Body of pancreas (tissue), 4 donors: ENCODE measurements at regions not wholly inside any gene's neighbourhood (a gene's known extent, or its start where the extent isn't known, plus 50 kb on each side); places are given as distances from the start of the nearest gene placed in this dataset.
"Not testable (repeated sequence)": the region's sequence is repeated elsewhere in the genome, so short reads cannot be mapped to it uniquely, and the experiment has no call there.

Experiments used
- ATAC-seq: fragments of 150-250 bp; one replicate; pipeline ENCODE4 v1.9.1; 2016
- DNase-seq, 4 donors: peaks; one replicate each; pipeline ENCODE4 v3.0.0-alpha.2; 2019
- H3K27ac ChIP-seq, 4 donors: fragments of 200-600 bp; sonication (generic); 1 replicate in 3 of 4; 2 replicates in 1 of 4; pipeline versions ENCODE4 v1.5.1 to v1.6.1; 2016 to 2019; ENCODE audit warnings: mild to moderate bottlenecking in 1 of 4, mixed read lengths in 1 of 4, moderate library complexity in 1 of 4
- H3K27me3 ChIP-seq, 2 donors: fragments of 200-600 bp; sonication (generic); one replicate each; pipeline ENCODE4 v1.6.0; 2016; ENCODE audit warnings: mild to moderate bottlenecking in 1 of 2
- H3K36me3 ChIP-seq, 2 donors: fragments of 200-600 bp; sonication (generic); replicated peaks in 1 of 2; 2 replicates each; pipeline ENCODE4 v1.5.1; 2016; ENCODE audit warnings: low read depth in 2 of 2; ENCODE audit not compliant: insufficient read depth in 1 of 2
- H3K4me1 ChIP-seq: fragments of 200-600 bp; sonication (generic); one replicate; pipeline ENCODE4 v1.6.0; 2016
- H3K4me3 ChIP-seq, 2 donors: fragments of 200-600 bp; sonication (generic); 1 replicate in 1 of 2; 2 replicates in 1 of 2; pipeline ENCODE4 v1.5.1; 2016 to 2019
- H3K9me3 ChIP-seq, 3 donors: fragments of 200-600 bp; sonication (generic); 1 replicate in 2 of 3; 2 replicates in 1 of 3; pipeline ENCODE4 v1.5.1; 2016
- POLR2A ChIP-seq, 3 donors: fragments of 450-650 bp; IDR thresholded peaks; one replicate each; pipeline ENCODE4 v1.6.1; 2016; ENCODE audit warnings: antibody characterized with exemption in 3 of 3, mild to moderate bottlenecking in 2 of 3
- WGBS, 2 donors: methylation state at CpG; one replicate each; pipeline ENCODE4 v1.1.5; 2017; 5-methylcytosine and 5-hydroxymethylcytosine counted together
- intact Hi-C: fragments of 100-400 bp; cut with DNase I; formaldehyde crosslinking; loops from one replicate; pipeline ENCODE4 v1.15.1; 2023
- TF ChIP-seq, protein P1 (sequence below), 7 experiments: fragments of 450-650 bp in 4 of 7; fragments of 200-600 bp in 3 of 7; sonication (generic) in 3 of 7; IDR thresholded peaks; one replicate each; pipeline ENCODE4 v1.5.1; 2016 to 2019; ENCODE audit warnings: antibody characterized with exemption in 7 of 7

DNA sequence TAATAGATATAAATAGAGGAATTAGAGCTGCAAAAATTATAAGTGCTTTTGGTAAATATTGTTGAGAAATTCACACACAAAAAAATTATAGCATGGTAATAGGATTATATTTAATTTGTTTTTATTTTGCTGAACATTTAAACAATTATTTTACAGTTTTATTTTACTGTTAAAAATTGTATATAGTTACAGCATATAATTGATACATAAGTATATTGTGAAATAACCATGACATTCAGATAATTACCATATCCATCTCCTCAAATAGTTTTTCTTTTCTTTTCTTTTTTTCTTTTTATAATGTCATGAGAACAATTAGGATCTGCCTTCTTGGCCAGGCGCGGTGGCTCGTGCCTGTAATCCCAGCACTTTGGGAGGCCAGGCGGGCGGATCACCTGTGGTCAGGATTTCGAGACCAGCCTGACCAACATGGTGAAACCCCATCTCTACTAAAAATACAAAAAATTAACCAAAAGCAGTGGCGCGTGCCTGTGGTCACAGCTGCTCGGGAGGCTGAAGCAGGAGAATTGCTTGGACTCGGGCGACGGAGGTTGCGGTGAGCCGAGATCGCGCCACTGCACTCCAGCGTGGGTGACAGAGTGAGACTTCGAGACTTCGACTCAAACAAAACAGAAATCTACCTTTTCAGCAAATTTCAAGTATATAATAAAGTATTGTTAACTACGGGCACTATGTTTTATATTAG, 654.2 kb downstream of the TENT5A start:
- H3K27ac ChIP-seq: no peak overlapping the region
- H3K27me3 ChIP-seq: no peaks in the 10 kb centered on the region
- H3K4me3 ChIP-seq: no peak overlapping the region
- H3K36me3 ChIP-seq: no peaks in the 10 kb centered on the region
- H3K9me3 ChIP-seq: no peaks in the 10 kb centered on the region
- WGBS, 2 donors: 84 to 89% methylated on average over 20 of the region's 20 CpGs
- ATAC-seq (no peak), DNase-seq (no peak)
- no peak for TF ChIP-seq POLR2A (IDR thresholded peaks at IDR 0.05)
- TF ChIP-seq, protein P1, sequence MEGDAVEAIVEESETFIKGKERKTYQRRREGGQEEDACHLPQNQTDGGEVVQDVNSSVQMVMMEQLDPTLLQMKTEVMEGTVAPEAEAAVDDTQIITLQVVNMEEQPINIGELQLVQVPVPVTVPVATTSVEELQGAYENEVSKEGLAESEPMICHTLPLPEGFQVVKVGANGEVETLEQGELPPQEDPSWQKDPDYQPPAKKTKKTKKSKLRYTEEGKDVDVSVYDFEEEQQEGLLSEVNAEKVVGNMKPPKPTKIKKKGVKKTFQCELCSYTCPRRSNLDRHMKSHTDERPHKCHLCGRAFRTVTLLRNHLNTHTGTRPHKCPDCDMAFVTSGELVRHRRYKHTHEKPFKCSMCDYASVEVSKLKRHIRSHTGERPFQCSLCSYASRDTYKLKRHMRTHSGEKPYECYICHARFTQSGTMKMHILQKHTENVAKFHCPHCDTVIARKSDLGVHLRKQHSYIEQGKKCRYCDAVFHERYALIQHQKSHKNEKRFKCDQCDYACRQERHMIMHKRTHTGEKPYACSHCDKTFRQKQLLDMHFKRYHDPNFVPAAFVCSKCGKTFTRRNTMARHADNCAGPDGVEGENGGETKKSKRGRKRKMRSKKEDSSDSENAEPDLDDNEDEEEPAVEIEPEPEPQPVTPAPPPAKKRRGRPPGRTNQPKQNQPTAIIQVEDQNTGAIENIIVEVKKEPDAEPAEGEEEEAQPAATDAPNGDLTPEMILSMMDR (IDR thresholded peaks at IDR 0.05): no peak
- no peaks in the 10 kb centered on the region for H3K4me1 ChIP-seq
- intact Hi-C loops: no loop called here

DNA sequence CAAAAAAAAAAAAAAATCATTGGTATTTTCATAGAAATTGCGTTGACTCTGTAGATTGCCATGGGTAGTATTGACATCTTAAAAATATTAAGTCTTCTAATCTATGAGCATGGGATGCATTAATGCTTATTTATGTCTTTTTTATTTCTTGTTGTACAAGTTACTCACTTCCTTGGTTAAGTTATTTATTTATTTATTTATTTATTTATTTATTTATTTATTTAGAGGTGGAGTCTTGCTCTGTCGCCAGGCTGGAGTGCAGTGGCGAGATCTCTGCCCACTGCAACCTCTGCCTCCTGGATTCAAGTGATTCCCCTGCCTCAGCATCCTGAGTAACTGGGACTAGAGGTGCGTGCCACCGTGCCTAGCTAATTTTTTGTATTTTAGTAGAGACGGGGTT, 656.0 kb downstream of the TENT5A start:
- ATAC-seq, H3K4me1 ChIP-seq, intact Hi-C loops, H3K36me3 ChIP-seq, H3K27ac ChIP-seq, H3K9me3 ChIP-seq, H3K4me3 ChIP-seq, H3K27me3 ChIP-seq, DNase-seq: not testable (repeated sequence)
- WGBS, 2 donors: 51 to 52% methylated on average over 6 of the region's 6 CpGs

DNA sequence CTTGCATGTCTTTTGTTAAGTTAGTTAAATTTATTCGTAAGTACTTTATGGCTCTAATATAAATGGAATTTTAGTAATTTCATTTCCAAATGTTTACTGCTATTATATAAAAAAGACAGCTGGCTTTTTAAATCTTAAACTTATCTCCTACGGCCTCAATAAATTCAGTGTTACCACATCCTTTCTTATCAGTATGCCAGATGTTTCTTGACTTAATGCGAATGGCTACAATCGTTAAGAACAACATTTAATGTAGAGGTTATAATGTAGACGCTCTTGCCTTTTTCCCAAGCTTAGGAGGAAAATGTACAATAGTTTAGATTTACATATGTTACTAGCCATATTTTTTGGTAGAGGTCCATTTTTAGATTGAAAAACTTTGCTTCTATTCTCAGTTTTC, 659.4 kb downstream of the TENT5A start:
- 51 to 55% methylated on average over 5 of the region's 5 CpGs for WGBS, 2 donors
- no peak for ATAC-seq

DNA sequence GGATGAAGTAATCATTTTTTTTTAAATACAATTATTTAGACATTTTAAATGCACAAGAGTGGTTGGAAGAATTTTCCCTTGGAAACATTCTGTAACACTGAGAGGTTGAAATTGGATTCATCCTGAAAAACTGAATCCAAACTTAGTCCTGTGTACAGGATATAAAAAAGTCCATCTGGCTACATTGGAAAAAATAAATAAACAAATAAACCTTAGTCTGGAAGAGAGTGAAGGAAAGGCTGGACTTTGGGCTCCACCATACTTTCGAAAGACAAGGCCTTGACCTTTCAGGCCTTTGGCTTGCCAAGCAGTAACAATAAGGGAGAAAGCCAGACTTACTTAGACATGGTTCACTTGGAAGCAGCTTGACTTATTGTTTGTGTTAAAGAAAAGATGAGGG, 664.3 kb downstream of the TENT5A start:
- Histone ChIP-seq H3K9me3 (no peaks in the 10 kb centered on the region), H3K27me3 (no peaks in the 10 kb centered on the region), H3K4me1 (no peaks in the 10 kb centered on the region), H3K27ac (no peak overlapping the region), H3K4me3 (no peak overlapping the region), H3K36me3 (no peaks in the 10 kb centered on the region)
- WGBS, 2 donors: 34 to 48% methylated on average over 1 of the region's 1 CpG
- ATAC-seq (no peak), DNase-seq (no peak)
- TF ChIP-seq, protein P1 (IDR thresholded peaks at IDR 0.05): no peak
- no peak for TF ChIP-seq POLR2A (IDR thresholded peaks at IDR 0.05)
- intact Hi-C loops: no loop called here

More for the DNA sequence above, 659.4 kb downstream of the TENT5A start:
- intact Hi-C loops: no loop called here
- H3K27me3 ChIP-seq: no peaks in the 10 kb centered on the region
- H3K4me1 ChIP-seq: no peaks in the 10 kb centered on the region
- H3K4me3 ChIP-seq: no peak overlapping the region
- TF ChIP-seq, protein P1 (IDR thresholded peaks at IDR 0.05): no peak
- no peak for TF ChIP-seq POLR2A (IDR thresholded peaks at IDR 0.05)
- no peak overlapping the region for H3K27ac ChIP-seq
- H3K36me3 ChIP-seq: no peaks in the 10 kb centered on the region
- DNase-seq: no peak
- H3K9me3 ChIP-seq: no peaks in the 10 kb centered on the region

DNA sequence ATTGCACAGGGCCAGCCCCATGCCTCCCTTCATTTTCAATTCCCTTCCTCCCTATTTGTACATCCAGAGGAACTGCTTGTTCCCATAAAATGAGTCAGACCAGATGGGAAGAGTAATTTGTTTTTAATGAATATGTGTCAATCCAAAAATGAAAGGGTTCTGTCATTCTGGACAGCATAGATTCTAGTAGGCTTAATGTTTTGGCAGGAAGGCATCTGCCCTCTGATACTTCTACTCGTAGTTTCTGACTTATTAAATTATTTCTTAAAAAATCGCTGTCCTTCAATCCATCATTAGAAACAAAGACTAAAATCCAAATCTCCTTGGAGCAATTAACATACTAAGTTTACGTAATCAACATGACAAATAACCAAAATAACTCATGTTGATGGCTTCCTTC, 665.5 kb downstream of the TENT5A start:
- no peaks in the 10 kb centered on the region for H3K36me3 ChIP-seq
- no peaks in the 10 kb centered on the region for H3K27me3 ChIP-seq
- DNase-seq: no peak
- intact Hi-C loops: no loop called here
- no peak for ATAC-seq
- no peaks in the 10 kb centered on the region for H3K4me1 ChIP-seq
- no peak for TF ChIP-seq POLR2A (IDR thresholded peaks at IDR 0.05)
- TF ChIP-seq, protein P1 (IDR thresholded peaks at IDR 0.05): no peak
- no peaks in the 10 kb centered on the region for H3K9me3 ChIP-seq
- no peak overlapping the region for H3K27ac ChIP-seq
- 48 to 56% methylated on average over 3 of the region's 3 CpGs for WGBS, 2 donors
- H3K4me3 ChIP-seq: no peak overlapping the region
